CD14-positive monocyte (primary cell): ENCODE measurements at regions not wholly inside any gene's neighbourhood (a gene's known extent, or its start where the extent isn't known, plus 50 kb on each side); places are given as distances from the start of the nearest gene placed in this dataset.
A peak's percentile ranks its signal among the peaks of the same experiment; 100 is the strongest.

Source experiments
- DNase-seq, 3 donors: peaks; one replicate each; pipeline ENCODE4 v3.0.0-alpha.2; 2011 to 2022
- H2AFZ ChIP-seq: 2 replicates; pipeline ENCODE4 v1.6.0; 2012; ENCODE audit warnings: mild to moderate bottlenecking, low read depth, low read length, inconsistent platforms; ENCODE audit not compliant: insufficient read depth, poor library complexity, severe bottlenecking
- H3K27ac ChIP-seq, 2 donors: 1 replicate in 1 of 2; 2 replicates in 1 of 2; pipeline ENCODE4 v1.5.1; 2012 to 2013; ENCODE audit warnings: low read length in 2 of 2, control low read depth in 1 of 2, inconsistent platforms in 1 of 2, low read depth in 1 of 2, mild to moderate bottlenecking in 1 of 2
- H3K27me3 ChIP-seq, 2 donors: one replicate each; pipeline versions ENCODE4 v1.6.0 to v1.6.1; 2011 to 2013; ENCODE audit warnings: low read length in 2 of 2; ENCODE audit not compliant: control insufficient read depth in 2 of 2, insufficient read depth in 2 of 2
- H3K36me3 ChIP-seq, 2 donors: replicated peaks in 1 of 2; 1 replicate in 1 of 2; 2 replicates in 1 of 2; pipeline versions ENCODE4 v1.5.1 to v1.6.1; 2012 to 2013; ENCODE audit warnings: low read length in 2 of 2, control low read depth in 1 of 2, inconsistent platforms in 1 of 2, mild to moderate bottlenecking in 1 of 2; ENCODE audit not compliant: insufficient read depth in 2 of 2, control insufficient read depth in 1 of 2
- H3K4me1 ChIP-seq, 2 donors: 1 replicate in 1 of 2; 2 replicates in 1 of 2; pipeline versions ENCODE4 v1.5.1 to v1.6.1; 2012 to 2013; ENCODE audit warnings: low read length in 2 of 2, control low read depth in 1 of 2, inconsistent platforms in 1 of 2, mild to moderate bottlenecking in 1 of 2, moderate library complexity in 1 of 2; ENCODE audit not compliant: insufficient read depth in 2 of 2, control insufficient read depth in 1 of 2
- H3K4me2 ChIP-seq: replicated peaks from 2 replicates; pipeline ENCODE3; 2012; ENCODE audit warnings: low read length, moderate library complexity, mild to moderate bottlenecking; ENCODE audit not compliant: poor library complexity, severe bottlenecking; ENCODE audit errors: extremely low read depth
- H3K4me3 ChIP-seq, 3 experiments: fragments of 200-600 bp in 1 of 3; sonication (generic) in 1 of 3; replicated peaks in 1 of 3; 1 replicate in 2 of 3; 2 replicates in 1 of 3; pipeline ENCODE4 v1.5.1; 2011 to 2013; ENCODE audit warnings: low read length in 3 of 3, mild to moderate bottlenecking in 3 of 3, control low read depth in 2 of 3, low read depth in 2 of 3, inconsistent platforms in 1 of 3, moderate library complexity in 1 of 3
- H3K79me2 ChIP-seq: 2 replicates; pipeline ENCODE4 v1.6.0; 2012; ENCODE audit warnings: mild to moderate bottlenecking, control low read depth, inconsistent platforms, low read length, moderate library complexity; ENCODE audit not compliant: insufficient read depth
- H3K9ac ChIP-seq: 2 replicates; pipeline ENCODE4 v1.6.0; 2017; ENCODE audit warnings: low read length, mild to moderate bottlenecking; ENCODE audit not compliant: insufficient read depth, poor library complexity, severe bottlenecking
- H3K9me3 ChIP-seq, 2 donors: replicated peaks in 1 of 2; 1 replicate in 1 of 2; 2 replicates in 1 of 2; pipeline versions ENCODE4 v1.5.1 to v1.6.1; 2012 to 2013; ENCODE audit warnings: low read length in 2 of 2, control low read depth in 1 of 2; ENCODE audit not compliant: control insufficient read depth in 1 of 2, insufficient read depth in 1 of 2
- H4K20me1 ChIP-seq: 2 replicates; pipeline ENCODE4 v1.6.0; 2012; ENCODE audit warnings: mild to moderate bottlenecking, low read length, control low read depth, moderate library complexity; ENCODE audit not compliant: insufficient read depth
- H3K27ac Mint-ChIP-seq, 7 donors: one replicate each; pipeline ENCODE4 v1.8.0; 2020; ENCODE audit warnings: mild to moderate bottlenecking in 7 of 7, mixed read lengths in 7 of 7, moderate library complexity in 6 of 7, inconsistent platforms in 2 of 7
- H3K27me3 Mint-ChIP-seq, 3 donors: one replicate each; pipeline ENCODE4 v1.8.0; 2021 to 2022; ENCODE audit warnings: low read depth in 3 of 3, mild to moderate bottlenecking in 3 of 3, mixed read lengths in 3 of 3, moderate library complexity in 3 of 3, inconsistent platforms in 1 of 3
- H3K36me3 Mint-ChIP-seq, 2 donors: one replicate each; pipeline ENCODE4 v1.8.0; 2020; ENCODE audit warnings: mixed read lengths in 2 of 2, inconsistent platforms in 1 of 2, mild to moderate bottlenecking in 1 of 2
- H3K4me1 Mint-ChIP-seq: one replicate; pipeline ENCODE4 v1.8.0; 2020; ENCODE audit warnings: mild to moderate bottlenecking, mixed read lengths
- H3K4me3 Mint-ChIP-seq, 2 donors: one replicate each; pipeline ENCODE4 v1.8.0; 2020; ENCODE audit warnings: mild to moderate bottlenecking in 2 of 2, mixed read lengths in 2 of 2, moderate library complexity in 1 of 2
- H3K9me3 Mint-ChIP-seq, 7 donors: one replicate each; pipeline ENCODE4 v1.8.0; 2020 to 2022; ENCODE audit warnings: mixed read lengths in 7 of 7, mild to moderate bottlenecking in 6 of 7, moderate library complexity in 6 of 7, inconsistent platforms in 2 of 7
- WGBS: methylation state at CpG from one replicate; pipeline ENCODE4 v1.1.5; 2013; ENCODE audit warnings: missing lambda C conversion rate; ENCODE audit not compliant: insufficient coverage; 5-methylcytosine and 5-hydroxymethylcytosine counted together
- intact Hi-C, 2 donors: fragments of 100-400 bp; cut with micrococcal nuclease; formaldehyde crosslinking; loops; one replicate each; pipeline versions ENCODE4 v1.15.0 to v1.15.1; 2023
- TF ChIP-seq, protein P1 (sequence below): fragments of 200-600 bp; IDR thresholded peaks from one replicate; pipeline ENCODE4 v1.8.0; 2022; ENCODE audit warnings: antibody characterized with exemption, mild to moderate bottlenecking

DNA sequence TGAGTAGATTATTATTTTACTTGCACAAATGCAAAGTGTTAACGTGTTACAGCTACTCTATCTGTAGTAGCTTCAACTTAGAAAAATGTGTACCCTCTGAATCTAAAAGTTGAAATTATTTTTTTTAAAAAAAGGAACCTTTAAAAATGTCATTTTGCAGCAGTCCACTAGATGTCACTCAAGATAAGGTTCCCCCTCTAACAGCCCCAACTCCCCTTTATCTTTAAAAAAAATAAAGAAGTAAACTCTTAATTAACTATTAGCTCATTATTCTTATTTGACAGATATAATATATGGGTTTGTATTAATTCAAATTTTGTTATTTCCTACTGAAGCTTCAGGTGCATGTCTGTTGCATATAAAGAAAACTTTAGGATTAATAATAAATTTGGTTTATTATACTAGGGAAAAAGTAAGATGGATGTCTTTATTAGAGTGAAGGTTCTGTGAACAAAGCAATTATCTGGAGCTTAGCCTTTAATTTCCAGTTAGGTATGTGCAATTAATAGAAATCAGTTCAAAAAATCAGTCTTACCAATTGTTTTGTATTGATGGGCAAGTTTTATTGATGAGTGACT lies 288.5 kb downstream of the VGLL3 start:
- Mint-ChIP-seq H3K36me3 (no peaks in the 10 kb centered on the region), H3K27me3 (peaks cover 0 to 4% (median 2%) of the 10 kb centered on the region in 3 donors), H3K9me3 (peaks cover 0 to 2% (median 0%) of the 10 kb centered on the region in 7 donors), H3K27ac (no peak overlapping the region), H3K4me3 (no peak overlapping the region), H3K4me1 (no peaks in the 10 kb centered on the region)
- Histone ChIP-seq H3K79me2 (no peaks in the 10 kb centered on the region), H3K27me3 (no peaks in the 10 kb centered on the region), H3K4me2 (no peak overlapping the region), H3K9ac (no peak overlapping the region), H2AFZ (no peak overlapping the region), H3K36me3 (no peaks in the 10 kb centered on the region), H3K4me3 (no peak overlapping the region), H4K20me1 (no peaks in the 10 kb centered on the region), H3K9me3 (no peaks in the 10 kb centered on the region), H3K4me1 (no peaks in the 10 kb centered on the region), H3K27ac (no peak overlapping the region)
- TF ChIP-seq, protein P1, sequence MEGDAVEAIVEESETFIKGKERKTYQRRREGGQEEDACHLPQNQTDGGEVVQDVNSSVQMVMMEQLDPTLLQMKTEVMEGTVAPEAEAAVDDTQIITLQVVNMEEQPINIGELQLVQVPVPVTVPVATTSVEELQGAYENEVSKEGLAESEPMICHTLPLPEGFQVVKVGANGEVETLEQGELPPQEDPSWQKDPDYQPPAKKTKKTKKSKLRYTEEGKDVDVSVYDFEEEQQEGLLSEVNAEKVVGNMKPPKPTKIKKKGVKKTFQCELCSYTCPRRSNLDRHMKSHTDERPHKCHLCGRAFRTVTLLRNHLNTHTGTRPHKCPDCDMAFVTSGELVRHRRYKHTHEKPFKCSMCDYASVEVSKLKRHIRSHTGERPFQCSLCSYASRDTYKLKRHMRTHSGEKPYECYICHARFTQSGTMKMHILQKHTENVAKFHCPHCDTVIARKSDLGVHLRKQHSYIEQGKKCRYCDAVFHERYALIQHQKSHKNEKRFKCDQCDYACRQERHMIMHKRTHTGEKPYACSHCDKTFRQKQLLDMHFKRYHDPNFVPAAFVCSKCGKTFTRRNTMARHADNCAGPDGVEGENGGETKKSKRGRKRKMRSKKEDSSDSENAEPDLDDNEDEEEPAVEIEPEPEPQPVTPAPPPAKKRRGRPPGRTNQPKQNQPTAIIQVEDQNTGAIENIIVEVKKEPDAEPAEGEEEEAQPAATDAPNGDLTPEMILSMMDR, result peak; percentile 53
- DNase-seq, result no peak
- no CpG with 5 or more reads among the region's 1 CpG for WGBS
- intact Hi-C loops, result no loop called here

DNA sequence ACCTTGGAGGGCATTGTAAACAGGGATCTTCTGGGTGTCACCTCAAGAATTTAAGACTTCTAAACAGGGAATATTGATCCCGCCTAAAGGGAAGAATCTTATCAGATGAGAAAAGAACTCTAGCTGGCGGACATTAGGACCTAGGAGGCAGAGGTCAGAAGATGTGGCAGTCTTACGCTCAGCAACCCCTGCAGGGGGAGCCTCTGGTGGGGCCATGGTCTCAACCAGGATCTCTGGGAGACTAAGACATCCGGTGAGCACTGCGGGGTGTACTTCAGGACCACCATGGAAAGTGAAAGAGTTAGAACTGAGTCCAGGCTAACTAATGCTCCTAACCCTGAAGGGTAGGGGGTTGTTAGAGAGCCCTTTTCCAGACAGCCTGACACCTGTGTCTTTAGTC lies 295.2 kb downstream of the VGLL3 start:
- Mint-ChIP-seq H3K36me3 (no peaks in the 10 kb centered on the region), H3K27me3 (peaks cover 0 to 6% (median 0%) of the 10 kb centered on the region in 3 donors), H3K27ac (no peak overlapping the region), H3K4me1 (no peaks in the 10 kb centered on the region), H3K4me3 (no peak overlapping the region), H3K9me3 (peaks cover 0 to 6% (median 2%) of the 10 kb centered on the region in 7 donors)
- H3K4me1 ChIP-seq, result no peaks in the 10 kb centered on the region
- intact Hi-C loops, result no loop called here
- no peak overlapping the region for H3K4me2 ChIP-seq
- H3K36me3 ChIP-seq, result no peaks in the 10 kb centered on the region
- DNase-seq, result no peak
- TF ChIP-seq, protein P1, result no peak
- no peak overlapping the region for H3K27ac ChIP-seq
- H3K4me3 ChIP-seq, result no peak overlapping the region
- no peaks in the 10 kb centered on the region for H3K79me2 ChIP-seq
- no peak overlapping the region for H2AFZ ChIP-seq
- no peaks in the 10 kb centered on the region for H3K27me3 ChIP-seq
- H3K9me3 ChIP-seq, result no peaks in the 10 kb centered on the region
- no peak overlapping the region for H3K9ac ChIP-seq
- 78% methylated on average over 5 of the region's 5 CpGs for WGBS
- no peaks in the 10 kb centered on the region for H4K20me1 ChIP-seq
